ENCODE measurements at regions not wholly inside any gene's neighbourhood (a gene's known extent, or its start where the extent isn't known, plus 50 kb on each side); places are given as distances from the start of the nearest gene placed in this dataset.

- TF ChIP-seq POLR2A (IDR thresholded peaks at IDR 0.05), result no peak
- no peak for TF ChIP-seq CTCF (IDR thresholded peaks at IDR 0.05)
Observed at GRCh38 chr3:35276568-35276967, 362.8 kb upstream of the ARPP21 start.

All from lower leg skin (tissue), 3 donors.